Gastrocnemius medialis (tissue), 4 donors: ENCODE measurements at regions not wholly inside any gene's neighbourhood (a gene's known extent, or its start where the extent isn't known, plus 50 kb on each side); places are given as distances from the start of the nearest gene placed in this dataset.

Experiments used
- POLR2A ChIP-seq, 2 donors: fragments of 450-650 bp; IDR thresholded peaks; one replicate each; pipeline ENCODE4 v1.6.1; 2017; ENCODE audit warnings: antibody characterized with exemption in 2 of 2, mild to moderate bottlenecking in 2 of 2, moderate library complexity in 2 of 2
- TF ChIP-seq, protein P1 (sequence below), 5 experiments: fragments of 450-650 bp in 3 of 5; fragments of 200-600 bp in 2 of 5; sonication (generic) in 2 of 5; IDR thresholded peaks in 4 of 5; conservative IDR thresholded peaks in 1 of 5; 1 replicate in 4 of 5; 2 replicates in 1 of 5; pipeline ENCODE4 v1.5.1; 2016 to 2019; ENCODE audit warnings: antibody characterized with exemption in 5 of 5, mild to moderate bottlenecking in 3 of 5, moderate library complexity in 3 of 5

- TF ChIP-seq POLR2A (IDR thresholded peaks at IDR 0.05), result no peak
- TF ChIP-seq, protein P1, sequence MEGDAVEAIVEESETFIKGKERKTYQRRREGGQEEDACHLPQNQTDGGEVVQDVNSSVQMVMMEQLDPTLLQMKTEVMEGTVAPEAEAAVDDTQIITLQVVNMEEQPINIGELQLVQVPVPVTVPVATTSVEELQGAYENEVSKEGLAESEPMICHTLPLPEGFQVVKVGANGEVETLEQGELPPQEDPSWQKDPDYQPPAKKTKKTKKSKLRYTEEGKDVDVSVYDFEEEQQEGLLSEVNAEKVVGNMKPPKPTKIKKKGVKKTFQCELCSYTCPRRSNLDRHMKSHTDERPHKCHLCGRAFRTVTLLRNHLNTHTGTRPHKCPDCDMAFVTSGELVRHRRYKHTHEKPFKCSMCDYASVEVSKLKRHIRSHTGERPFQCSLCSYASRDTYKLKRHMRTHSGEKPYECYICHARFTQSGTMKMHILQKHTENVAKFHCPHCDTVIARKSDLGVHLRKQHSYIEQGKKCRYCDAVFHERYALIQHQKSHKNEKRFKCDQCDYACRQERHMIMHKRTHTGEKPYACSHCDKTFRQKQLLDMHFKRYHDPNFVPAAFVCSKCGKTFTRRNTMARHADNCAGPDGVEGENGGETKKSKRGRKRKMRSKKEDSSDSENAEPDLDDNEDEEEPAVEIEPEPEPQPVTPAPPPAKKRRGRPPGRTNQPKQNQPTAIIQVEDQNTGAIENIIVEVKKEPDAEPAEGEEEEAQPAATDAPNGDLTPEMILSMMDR (IDR thresholded peaks at IDR 0.05 in 4 of 5, conservative IDR thresholded peaks at IDR 0.05 in 1 of 5), result no peak
Measured at GRCh38 chr21:27584256-27584655, 617.4 kb upstream of the ADAMTS5 start.
